Mucosa of descending colon (tissue), 3 donors: ENCODE measurements at regions not wholly inside any gene's neighbourhood (a gene's known extent, or its start where the extent isn't known, plus 50 kb on each side); places are given as distances from the start of the nearest gene placed in this dataset.
A peak's percentile ranks its signal among the peaks of the same experiment; 100 is the strongest.

ENCODE experiments used
- ATAC-seq: fragments of 200-7000 bp; cut with Tn5 transposase; one replicate; pipeline ENCODE4 v1.9.1; 2020; ENCODE audit warnings: mild to moderate bottlenecking, moderate library complexity
- DNase-seq, 3 donors: peaks; one replicate each; pipeline ENCODE4 v3.0.0-alpha.2; 2020
- H3K36me3 ChIP-seq: fragments of 200-600 bp; one replicate; pipeline ENCODE4 v1.8.0; 2021; ENCODE audit warnings: low read depth, mild to moderate bottlenecking
- H3K4me1 ChIP-seq: fragments of 200-600 bp; one replicate; pipeline ENCODE4 v1.8.0; 2021; ENCODE audit warnings: low read depth, mild to moderate bottlenecking
- H3K4me3 ChIP-seq: fragments of 200-600 bp; one replicate; pipeline ENCODE4 v1.8.0; 2021; ENCODE audit warnings: mild to moderate bottlenecking
- H3K9me3 ChIP-seq: fragments of 200-600 bp; one replicate; pipeline ENCODE4 v1.8.0; 2021; ENCODE audit warnings: mild to moderate bottlenecking
- CTCF ChIP-seq: fragments of 200-600 bp; IDR thresholded peaks from one replicate; pipeline ENCODE4 v1.8.0; 2022; ENCODE audit warnings: antibody characterized with exemption, mild to moderate bottlenecking
- intact Hi-C, 2 donors: fragments of 100-400 bp; cut with DNase I in 1 of 2; cut with micrococcal nuclease in 1 of 2; formaldehyde crosslinking; loops; one replicate each; pipeline versions ENCODE4 v1.11.0 to v1.11.1; 2022; cut with DNase I, micrococcal nuclease
- donor health status: DM: no; HTN: no; CAD: no; lungs with moderate emphysema.
- donor health status: DM: no; HTN: no; CAD: no.
- donor health status: DM: no; HTN: yes; CAD: no.

- H3K9me3 ChIP-seq = no peaks in the 10 kb centered on the region
- peaks cover 4% of the 10 kb centered on the region for H3K4me1 ChIP-seq
- ATAC-seq (peak; percentile 82), DNase-seq (no peak)
- intact Hi-C loops = no loop called here
- H3K36me3 ChIP-seq = no peaks in the 10 kb centered on the region
- H3K4me3 ChIP-seq = no peak overlapping the region
- TF ChIP-seq CTCF = no peak
Measured at GRCh38 chrX:20397587-20397986, 130.9 kb upstream of the RPS6KA3 start.

DNA sequence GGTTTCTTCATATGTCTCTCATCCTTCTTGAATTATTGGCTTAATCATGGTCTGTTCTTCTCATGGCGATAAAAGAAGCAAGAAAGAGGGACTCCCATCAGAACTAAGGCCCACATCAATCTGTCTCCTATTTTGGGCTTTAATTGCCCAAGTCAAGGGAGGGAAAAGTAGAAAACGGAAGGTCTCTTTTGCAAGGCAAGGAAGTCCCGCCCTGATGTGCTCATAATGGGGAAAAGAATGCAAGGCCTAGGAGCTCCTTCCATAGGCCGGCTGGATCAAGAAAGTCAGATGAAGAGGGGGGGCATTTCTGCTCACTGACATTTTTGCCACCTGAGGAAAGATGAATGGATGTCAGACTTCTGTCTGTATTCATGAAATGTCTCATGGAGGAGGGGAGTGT, 127.7 kb upstream of the RPS6KA3 start:
- TF ChIP-seq CTCF = no peak
- intact Hi-C loops = no loop called here
- Histone ChIP-seq H3K36me3 (no peaks in the 10 kb centered on the region), H3K4me1 (peaks cover 4% of the 10 kb centered on the region), H3K4me3 (no peak overlapping the region), H3K9me3 (no peaks in the 10 kb centered on the region)
- DNase-seq (no peak), ATAC-seq (no peak)

GRCh38 chrX:20393944-20394343, 127.2 kb upstream of the RPS6KA3 start:
- no peak overlapping the region for H3K4me3 ChIP-seq
- H3K9me3 ChIP-seq = no peaks in the 10 kb centered on the region
- H3K4me1 ChIP-seq = peaks cover 4% of the 10 kb centered on the region
- H3K36me3 ChIP-seq = no peaks in the 10 kb centered on the region
- no peak for TF ChIP-seq CTCF
- ATAC-seq (peak; percentile 51), DNase-seq (no peak)
- intact Hi-C loops = no loop called here

- H3K4me3 ChIP-seq = no peak overlapping the region
- ATAC-seq (no peak), DNase-seq (no peak)
- H3K9me3 ChIP-seq = no peaks in the 10 kb centered on the region
- TF ChIP-seq CTCF = no peak
- H3K36me3 ChIP-seq = no peaks in the 10 kb centered on the region
- intact Hi-C loops = no loop called here
- H3K4me1 ChIP-seq = no peaks in the 10 kb centered on the region
Measured at GRCh38 chrX:20388594-20388993, 121.9 kb upstream of the RPS6KA3 start.

GRCh38 chrX:20383477-20383876, 116.8 kb upstream of the RPS6KA3 start:
- TF ChIP-seq CTCF = no peak
- H3K9me3 ChIP-seq = no peaks in the 10 kb centered on the region
- DNase-seq = no peak
- no peaks in the 10 kb centered on the region for H3K36me3 ChIP-seq
- intact Hi-C loops = no loop called here
- H3K4me3 ChIP-seq = no peak overlapping the region
- ATAC-seq = no peak
- H3K4me1 ChIP-seq = no peaks in the 10 kb centered on the region
